GM23248 (cell line): ENCODE measurements at regions not wholly inside any gene's neighbourhood (a gene's known extent, or its start where the extent isn't known, plus 50 kb on each side); places are given as distances from the start of the nearest gene placed in this dataset.
"Not testable (repeated sequence)": the region's sequence is repeated elsewhere in the genome, so short reads cannot be mapped to it uniquely, and the experiment has no call there.

Experiments
- EZH2 ChIP-seq: fragments of 200-600 bp; sonication (generic); IDR thresholded peaks from 2 replicates; pipeline ENCODE4 v1.6.1; 2018; ENCODE audit warnings: antibody characterized with exemption, mild to moderate bottlenecking; ENCODE audit not compliant: insufficient read depth, poor library complexity, severe bottlenecking
- EZH2phosphoT487 ChIP-seq: fragments of 200-600 bp; sonication (generic); IDR thresholded peaks from 2 replicates; pipeline ENCODE4 v1.6.1; 2018; ENCODE audit warnings: antibody characterized with exemption, moderate library complexity, mild to moderate bottlenecking, low read depth; ENCODE audit not compliant: insufficient read depth

GRCh38 chrY:26366091-26366490, 744.2 kb downstream of the CDY1 start:
- TF ChIP-seq EZH2phosphoT487, EZH2: not testable (repeated sequence)
